VCaP (cell line): ENCODE measurements at regions not wholly inside any gene's neighbourhood (a gene's known extent, or its start where the extent isn't known, plus 50 kb on each side); places are given as distances from the start of the nearest gene placed in this dataset.

ENCODE experiments used
- H3K27ac ChIP-seq: fragments of 450-650 bp; 2 replicates; pipeline ENCODE4 v1.5.1; 2017
- TF ChIP-seq, protein P1 (sequence below): fragments of 450-650 bp; conservative IDR thresholded peaks from 2 replicates; pipeline ENCODE4 v1.5.1; 2017; ENCODE audit warnings: mild to moderate bottlenecking, moderate library complexity

GRCh38 chr2:134158295-134158694 lies 95.6 kb upstream of the MGAT5 start:
- H3K27ac ChIP-seq, result no peak overlapping the region
- TF ChIP-seq, protein P1, sequence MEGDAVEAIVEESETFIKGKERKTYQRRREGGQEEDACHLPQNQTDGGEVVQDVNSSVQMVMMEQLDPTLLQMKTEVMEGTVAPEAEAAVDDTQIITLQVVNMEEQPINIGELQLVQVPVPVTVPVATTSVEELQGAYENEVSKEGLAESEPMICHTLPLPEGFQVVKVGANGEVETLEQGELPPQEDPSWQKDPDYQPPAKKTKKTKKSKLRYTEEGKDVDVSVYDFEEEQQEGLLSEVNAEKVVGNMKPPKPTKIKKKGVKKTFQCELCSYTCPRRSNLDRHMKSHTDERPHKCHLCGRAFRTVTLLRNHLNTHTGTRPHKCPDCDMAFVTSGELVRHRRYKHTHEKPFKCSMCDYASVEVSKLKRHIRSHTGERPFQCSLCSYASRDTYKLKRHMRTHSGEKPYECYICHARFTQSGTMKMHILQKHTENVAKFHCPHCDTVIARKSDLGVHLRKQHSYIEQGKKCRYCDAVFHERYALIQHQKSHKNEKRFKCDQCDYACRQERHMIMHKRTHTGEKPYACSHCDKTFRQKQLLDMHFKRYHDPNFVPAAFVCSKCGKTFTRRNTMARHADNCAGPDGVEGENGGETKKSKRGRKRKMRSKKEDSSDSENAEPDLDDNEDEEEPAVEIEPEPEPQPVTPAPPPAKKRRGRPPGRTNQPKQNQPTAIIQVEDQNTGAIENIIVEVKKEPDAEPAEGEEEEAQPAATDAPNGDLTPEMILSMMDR, result no peak

- TF ChIP-seq, protein P1, result no peak
- H3K27ac ChIP-seq, result no peak overlapping the region
These were observed 92.7 kb upstream of the MGAT5 start for GRCh38 chr2:134161170-134161547.

GRCh38 chr2:134163336-134163735 lies 90.5 kb upstream of the MGAT5 start:
- no peak overlapping the region for H3K27ac ChIP-seq
- TF ChIP-seq, protein P1, result no peak

- no peak overlapping the region for H3K27ac ChIP-seq
- TF ChIP-seq, protein P1, result no peak
These were observed 89.6 kb upstream of the MGAT5 start for GRCh38 chr2:134164306-134164705.

- H3K27ac ChIP-seq, result no peak overlapping the region
- TF ChIP-seq, protein P1, result no peak
These were observed 86.9 kb upstream of the MGAT5 start for GRCh38 chr2:134167015-134167414.

- TF ChIP-seq, protein P1, result no peak
- no peak overlapping the region for H3K27ac ChIP-seq
These were observed 84.1 kb upstream of the MGAT5 start for GRCh38 chr2:134169788-134170187.

GRCh38 chr2:134170294-134170693 lies 83.6 kb upstream of the MGAT5 start:
- TF ChIP-seq, protein P1, result no peak
- H3K27ac ChIP-seq, result no peak overlapping the region

- no peak overlapping the region for H3K27ac ChIP-seq
- TF ChIP-seq, protein P1, result no peak
These were observed 83.2 kb upstream of the MGAT5 start for GRCh38 chr2:134170700-134171099.
